ENCODE measurements at regions not wholly inside any gene's neighbourhood (a gene's known extent, or its start where the extent isn't known, plus 50 kb on each side); places are given as distances from the start of the nearest gene placed in this dataset.

DNA sequence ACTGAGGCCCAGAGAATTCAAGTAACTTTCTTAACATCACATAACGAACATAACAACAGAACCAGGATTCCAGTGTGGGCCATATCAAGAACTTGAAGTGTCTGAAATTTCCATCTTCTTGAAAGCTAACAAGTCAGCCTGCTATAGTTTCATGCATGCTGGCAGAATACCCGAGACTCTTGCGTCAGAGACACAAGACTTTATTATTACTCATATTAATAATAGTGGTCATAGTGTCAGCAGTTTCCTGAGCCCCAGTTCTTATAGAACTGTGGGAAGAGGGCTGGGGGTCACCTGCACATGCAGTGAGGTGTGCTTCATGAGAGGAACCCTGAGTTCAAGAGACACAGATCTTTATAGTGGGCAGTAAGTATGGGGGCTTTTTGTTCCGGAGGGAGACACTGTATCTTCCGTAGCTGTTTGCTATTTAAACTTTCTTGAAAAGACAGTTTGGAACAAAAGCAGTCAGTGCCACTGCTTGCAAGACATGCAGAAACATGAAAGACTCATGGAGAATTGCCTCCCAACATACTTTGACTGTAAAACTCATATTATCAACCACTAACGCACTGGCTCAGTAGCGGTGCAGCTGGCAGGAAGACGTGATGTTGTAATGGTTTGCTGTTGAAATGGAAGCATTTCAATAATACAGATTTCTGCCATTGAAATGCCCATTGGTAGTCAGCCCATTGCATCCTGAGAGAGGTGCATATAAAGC is 339.2 kb downstream of the ADGRL2 start:
- no peak for TF ChIP-seq SIN3A (IDR thresholded peaks at IDR 0.05; ENCODE audit: borderline replicate concordance, insufficient read depth, low read length)
- no peak for TF ChIP-seq TAF1 (IDR thresholded peaks at IDR 0.05; ENCODE audit: borderline replicate concordance, insufficient read depth, low read length)
- no peak for TF ChIP-seq POLR2AphosphoS5 (IDR thresholded peaks at IDR 0.05; ENCODE audit: low read depth, low read length)
- TF ChIP-seq, protein P1, sequence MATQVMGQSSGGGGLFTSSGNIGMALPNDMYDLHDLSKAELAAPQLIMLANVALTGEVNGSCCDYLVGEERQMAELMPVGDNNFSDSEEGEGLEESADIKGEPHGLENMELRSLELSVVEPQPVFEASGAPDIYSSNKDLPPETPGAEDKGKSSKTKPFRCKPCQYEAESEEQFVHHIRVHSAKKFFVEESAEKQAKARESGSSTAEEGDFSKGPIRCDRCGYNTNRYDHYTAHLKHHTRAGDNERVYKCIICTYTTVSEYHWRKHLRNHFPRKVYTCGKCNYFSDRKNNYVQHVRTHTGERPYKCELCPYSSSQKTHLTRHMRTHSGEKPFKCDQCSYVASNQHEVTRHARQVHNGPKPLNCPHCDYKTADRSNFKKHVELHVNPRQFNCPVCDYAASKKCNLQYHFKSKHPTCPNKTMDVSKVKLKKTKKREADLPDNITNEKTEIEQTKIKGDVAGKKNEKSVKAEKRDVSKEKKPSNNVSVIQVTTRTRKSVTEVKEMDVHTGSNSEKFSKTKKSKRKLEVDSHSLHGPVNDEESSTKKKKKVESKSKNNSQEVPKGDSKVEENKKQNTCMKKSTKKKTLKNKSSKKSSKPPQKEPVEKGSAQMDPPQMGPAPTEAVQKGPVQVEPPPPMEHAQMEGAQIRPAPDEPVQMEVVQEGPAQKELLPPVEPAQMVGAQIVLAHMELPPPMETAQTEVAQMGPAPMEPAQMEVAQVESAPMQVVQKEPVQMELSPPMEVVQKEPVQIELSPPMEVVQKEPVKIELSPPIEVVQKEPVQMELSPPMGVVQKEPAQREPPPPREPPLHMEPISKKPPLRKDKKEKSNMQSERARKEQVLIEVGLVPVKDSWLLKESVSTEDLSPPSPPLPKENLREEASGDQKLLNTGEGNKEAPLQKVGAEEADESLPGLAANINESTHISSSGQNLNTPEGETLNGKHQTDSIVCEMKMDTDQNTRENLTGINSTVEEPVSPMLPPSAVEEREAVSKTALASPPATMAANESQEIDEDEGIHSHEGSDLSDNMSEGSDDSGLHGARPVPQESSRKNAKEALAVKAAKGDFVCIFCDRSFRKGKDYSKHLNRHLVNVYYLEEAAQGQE (IDR thresholded peaks at IDR 0.05; ENCODE audit: insufficient read depth in 1 of 2, low read depth in 2 of 2, low read length in 2 of 2) = no peak
- no peak for TF ChIP-seq FOXP2 (optimal IDR thresholded peaks at IDR 0.05; ENCODE audit: borderline replicate concordance, extremely low read depth, extremely low read length, insufficient read depth)

DNA sequence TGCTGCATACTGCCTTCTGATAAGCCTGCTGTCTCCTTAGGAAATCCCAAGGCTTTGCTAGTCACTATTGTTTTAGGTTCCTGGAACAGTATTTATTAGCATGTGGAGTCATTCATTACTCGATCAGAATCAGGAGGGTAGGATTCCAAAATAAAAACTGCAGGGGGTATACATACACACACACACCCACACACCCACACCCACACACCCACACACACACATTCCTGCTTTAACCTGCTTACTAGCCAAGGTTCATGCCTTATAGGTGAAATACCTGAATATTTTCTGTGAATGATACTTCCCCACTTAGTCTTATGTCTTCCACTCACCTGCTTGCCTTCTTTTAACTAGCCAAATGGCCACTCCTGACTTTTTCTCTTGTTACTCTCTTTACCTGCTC is 325.1 kb downstream of the ADGRL2 start:
- TF ChIP-seq TAF1 (IDR thresholded peaks at IDR 0.05; ENCODE audit: borderline replicate concordance, insufficient read depth, low read length) (no peak), SIN3A (IDR thresholded peaks at IDR 0.05; ENCODE audit: borderline replicate concordance, insufficient read depth, low read length) (no peak), FOXP2 (optimal IDR thresholded peaks at IDR 0.05; ENCODE audit: borderline replicate concordance, extremely low read depth, extremely low read length, insufficient read depth) (no peak), POLR2AphosphoS5 (IDR thresholded peaks at IDR 0.05; ENCODE audit: low read depth, low read length) (no peak)
- TF ChIP-seq, protein P1 (IDR thresholded peaks at IDR 0.05; ENCODE audit: insufficient read depth in 1 of 2, low read depth in 2 of 2, low read length in 2 of 2) = no peak

DNA sequence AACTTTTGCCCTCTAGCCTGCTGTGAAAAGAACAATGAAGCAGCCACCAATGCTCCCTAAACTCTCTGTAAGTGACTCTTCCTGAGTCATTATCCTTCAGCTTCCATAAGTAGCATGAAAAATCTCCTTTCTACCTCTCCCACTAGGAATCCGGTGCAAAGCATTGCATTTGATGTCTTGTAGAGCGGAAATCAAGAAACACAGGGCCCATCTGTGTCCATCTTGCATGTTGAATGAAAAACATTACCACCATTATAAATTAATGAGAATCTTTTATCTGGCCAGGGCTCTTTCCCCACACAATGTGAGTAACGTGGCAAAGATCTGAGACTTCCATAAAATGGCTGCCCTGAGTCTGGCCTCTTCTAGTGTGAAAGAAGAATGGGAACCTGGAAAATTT is 324.4 kb downstream of the ADGRL2 start:
- TF ChIP-seq TAF1 (IDR thresholded peaks at IDR 0.05; ENCODE audit: borderline replicate concordance, insufficient read depth, low read length) = no peak
- no peak for TF ChIP-seq POLR2AphosphoS5 (IDR thresholded peaks at IDR 0.05; ENCODE audit: low read depth, low read length)
- no peak for TF ChIP-seq SIN3A (IDR thresholded peaks at IDR 0.05; ENCODE audit: borderline replicate concordance, insufficient read depth, low read length)
- TF ChIP-seq FOXP2 (optimal IDR thresholded peaks at IDR 0.05; ENCODE audit: borderline replicate concordance, extremely low read depth, extremely low read length, insufficient read depth) = no peak
- TF ChIP-seq, protein P1 (IDR thresholded peaks at IDR 0.05; ENCODE audit: insufficient read depth in 1 of 2, low read depth in 2 of 2, low read length in 2 of 2) = no peak

DNA sequence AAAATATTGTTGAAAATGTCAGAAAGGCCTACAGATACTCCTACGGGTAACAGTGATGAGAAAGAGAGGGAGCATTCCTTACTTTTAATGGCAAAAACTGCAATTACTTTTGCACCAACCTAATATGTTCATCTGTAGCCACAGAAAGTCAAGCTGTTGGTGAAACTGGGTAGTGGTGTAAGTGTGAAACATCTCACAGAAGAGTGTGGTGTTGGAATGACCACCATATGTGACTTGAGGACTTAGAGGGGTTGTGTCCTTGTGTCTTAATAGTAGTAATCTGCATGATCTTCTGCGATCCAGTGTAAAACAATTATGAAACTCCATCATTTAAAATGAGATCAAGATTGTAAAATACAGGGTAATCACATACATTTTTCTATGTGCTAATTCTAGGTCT is 320.7 kb downstream of the ADGRL2 start:
- TF ChIP-seq FOXP2 (optimal IDR thresholded peaks at IDR 0.05; ENCODE audit: borderline replicate concordance, extremely low read depth, extremely low read length, insufficient read depth) (no peak), SIN3A (IDR thresholded peaks at IDR 0.05; ENCODE audit: borderline replicate concordance, insufficient read depth, low read length) (no peak), TAF1 (IDR thresholded peaks at IDR 0.05; ENCODE audit: borderline replicate concordance, insufficient read depth, low read length) (no peak), POLR2AphosphoS5 (IDR thresholded peaks at IDR 0.05; ENCODE audit: low read depth, low read length) (no peak)
- TF ChIP-seq, protein P1 (IDR thresholded peaks at IDR 0.05; ENCODE audit: insufficient read depth in 1 of 2, low read depth in 2 of 2, low read length in 2 of 2) = no peak
